HG03460 (cell line): ENCODE measurements at regions not wholly inside any gene's neighbourhood (a gene's known extent, or its start where the extent isn't known, plus 50 kb on each side); places are given as distances from the start of the nearest gene placed in this dataset.

Experiments used
- ATAC-seq: cut with Tn5 transposase; IDR thresholded peaks from one replicate; pipeline ENCODE4 v1.9.1; 2021; ENCODE audit not compliant: unreplicated experiment

DNA sequence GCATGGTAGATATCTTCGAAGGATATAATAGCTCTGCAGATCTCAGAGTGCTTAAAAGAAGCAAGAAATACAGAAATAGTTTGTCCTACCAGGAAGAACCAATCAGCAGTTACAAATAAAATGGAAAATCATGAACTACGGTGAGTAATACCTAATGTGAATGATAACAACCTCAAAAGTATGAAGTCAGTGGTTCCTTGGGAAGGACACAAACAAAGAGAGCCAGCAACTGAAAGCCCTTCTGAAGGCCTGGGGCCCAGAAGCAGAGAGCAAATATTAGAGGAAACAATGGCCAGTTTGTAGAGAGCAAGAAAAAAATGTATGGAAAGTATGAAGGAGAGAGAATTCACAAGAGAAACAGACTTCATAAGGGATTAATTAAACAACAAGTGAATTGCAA lies 226.8 kb upstream of the CHST9 start:
- no peak for ATAC-seq

DNA sequence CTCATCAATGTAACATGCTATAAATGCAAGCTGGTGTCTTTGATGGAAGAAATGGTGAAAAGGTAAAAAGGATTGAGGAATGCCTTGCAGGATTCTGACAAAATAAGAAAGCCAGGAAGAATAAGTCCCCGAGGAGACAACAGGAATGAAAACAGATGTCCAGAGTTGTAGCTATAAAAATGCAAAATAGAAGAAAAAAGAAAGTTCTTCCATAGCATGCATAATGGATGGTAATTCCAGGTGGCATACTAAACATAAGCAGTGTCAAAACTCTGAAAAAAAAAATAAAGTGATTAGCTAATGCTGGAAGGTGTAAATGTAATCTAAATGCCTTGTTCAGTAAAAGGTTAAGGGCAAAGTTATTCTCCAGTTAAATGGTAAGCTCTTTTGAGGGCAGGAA lies 225.9 kb upstream of the CHST9 start:
- no peak for ATAC-seq

GRCh38 chr18:27404855-27405254 lies 219.7 kb upstream of the CHST9 start:
- no peak for ATAC-seq

GRCh38 chr18:27400001-27400400 lies 214.9 kb upstream of the CHST9 start:
- no peak for ATAC-seq

- ATAC-seq, result no peak
These were observed 210.6 kb upstream of the CHST9 start for GRCh38 chr18:27395752-27396151.

DNA sequence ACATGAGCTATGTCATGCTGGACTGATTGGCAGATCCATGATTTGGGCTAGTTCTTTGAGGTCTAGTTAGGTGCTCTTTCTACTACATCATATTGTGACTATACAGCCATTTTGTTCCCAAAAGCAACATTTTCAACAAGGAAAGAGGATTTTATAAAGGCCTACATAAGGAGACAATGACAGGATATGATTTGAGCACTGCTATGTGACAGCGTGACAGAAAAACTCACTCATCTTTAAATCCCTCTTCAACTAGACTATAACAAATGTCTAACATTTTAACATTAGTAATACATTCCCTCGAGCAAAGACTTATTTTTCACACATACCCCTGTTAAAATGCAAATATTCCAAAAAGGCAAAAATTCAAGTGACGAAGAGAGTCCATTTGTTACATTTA lies 209.6 kb upstream of the CHST9 start:
- ATAC-seq, result no peak

- no peak for ATAC-seq
These were observed 197.6 kb upstream of the CHST9 start for GRCh38 chr18:27382567-27383216.

- ATAC-seq, result peak; percentile 67
These were observed 193.5 kb upstream of the CHST9 start for GRCh38 chr18:27378431-27379095.

- ATAC-seq, result no peak
These were observed 192.1 kb upstream of the CHST9 start for GRCh38 chr18:27377251-27377650.

GRCh38 chr18:27372386-27372785 lies 187.3 kb upstream of the CHST9 start:
- no peak for ATAC-seq

- ATAC-seq, result no peak
These were observed 181.6 kb upstream of the CHST9 start for GRCh38 chr18:27366665-27367064.

DNA sequence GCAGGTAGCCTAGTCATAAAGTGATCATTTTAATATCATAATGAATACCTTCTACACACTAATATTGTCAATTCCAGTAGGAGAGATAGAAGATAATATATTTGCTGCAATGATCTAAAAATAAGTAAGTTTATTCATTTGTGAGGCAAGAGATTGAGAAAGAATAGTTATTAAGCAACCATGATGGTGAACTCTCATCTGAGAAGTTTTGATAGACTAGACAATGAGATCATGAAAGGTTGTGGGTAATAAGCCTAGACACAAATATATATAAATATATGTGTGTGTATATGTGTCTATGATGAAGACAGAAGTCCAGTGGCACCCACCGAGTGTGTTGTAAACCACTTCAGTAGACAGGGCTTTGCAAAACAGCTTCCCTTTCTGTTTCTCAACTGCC lies 181.0 kb upstream of the CHST9 start:
- no peak for ATAC-seq

- ATAC-seq, result no peak
These were observed 178.8 kb upstream of the CHST9 start for GRCh38 chr18:27363872-27364271.

GRCh38 chr18:27361477-27361876 lies 176.4 kb upstream of the CHST9 start:
- ATAC-seq, result no peak

GRCh38 chr18:27355308-27355707 lies 170.2 kb upstream of the CHST9 start:
- ATAC-seq, result no peak

DNA sequence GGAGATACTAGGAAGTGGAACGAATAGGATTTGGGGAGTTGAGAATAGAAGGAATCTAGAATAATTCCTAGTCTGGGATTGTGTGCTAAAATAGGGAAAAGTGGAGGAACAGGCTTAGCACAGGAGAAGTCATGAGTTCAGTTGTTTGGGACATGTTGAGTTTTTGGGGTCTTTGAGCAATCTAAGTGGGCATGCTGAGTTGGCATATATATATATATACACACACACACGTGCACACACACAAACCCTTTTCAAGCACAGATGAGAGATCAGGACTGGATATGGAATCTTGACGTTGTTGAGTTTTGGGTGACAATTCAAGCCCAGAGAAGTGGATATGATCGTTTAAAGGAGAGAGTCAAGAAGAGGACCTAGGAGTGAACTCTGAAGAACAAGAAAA lies 168.2 kb upstream of the CHST9 start:
- no peak for ATAC-seq

GRCh38 chr18:27349284-27349882 lies 164.3 kb upstream of the CHST9 start:
- ATAC-seq, result no peak

DNA sequence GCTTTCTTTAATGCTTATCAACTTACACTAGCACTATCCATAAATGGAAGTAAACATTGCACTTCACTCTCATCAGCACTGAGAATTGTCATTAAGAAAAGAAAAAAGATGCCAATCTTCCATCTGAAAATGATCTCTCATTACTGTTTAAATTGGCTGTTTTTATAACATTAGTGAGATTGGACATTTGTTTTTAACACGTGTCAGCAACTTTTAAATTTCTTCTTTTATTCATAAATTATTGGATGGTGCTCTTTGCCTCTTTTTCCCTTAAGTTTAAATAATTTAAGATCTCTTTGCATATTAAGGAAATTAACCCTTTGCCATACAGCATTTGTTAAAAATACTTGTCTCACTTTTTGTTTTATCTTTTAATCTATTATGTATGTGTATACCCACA lies 146.5 kb upstream of the CHST9 start:
- ATAC-seq, result no peak

GRCh38 chr18:27314996-27315395 lies 129.9 kb upstream of the CHST9 start:
- ATAC-seq, result no peak

- ATAC-seq, result no peak
These were observed 128.6 kb upstream of the CHST9 start for GRCh38 chr18:27313678-27314077.

DNA sequence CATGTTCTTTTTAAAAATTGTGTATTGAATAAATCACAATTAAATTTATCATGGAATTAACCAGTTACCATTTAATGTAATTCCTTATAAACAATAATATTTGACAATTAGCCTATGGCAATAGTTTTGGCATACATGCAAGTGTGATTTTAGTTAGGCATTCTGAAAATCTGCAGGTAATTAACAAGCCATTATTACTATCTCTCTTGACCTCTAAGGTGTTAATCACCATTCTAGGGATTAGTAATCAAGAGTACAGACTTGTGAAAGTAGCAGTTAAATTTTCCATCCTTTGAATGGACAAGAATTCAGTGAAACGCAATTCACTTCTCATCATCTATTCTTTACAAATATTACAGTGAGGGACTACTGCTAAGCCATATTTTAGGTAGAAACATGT lies 127.7 kb upstream of the CHST9 start:
- no peak for ATAC-seq

GRCh38 chr18:27312153-27312552 lies 127.0 kb upstream of the CHST9 start:
- ATAC-seq, result no peak

- ATAC-seq, result no peak
These were observed 126.0 kb upstream of the CHST9 start for GRCh38 chr18:27311114-27311513.
